ENCODE measurements at regions not wholly inside any gene's neighbourhood (a gene's known extent, or its start where the extent isn't known, plus 50 kb on each side); places are given as distances from the start of the nearest gene placed in this dataset.
A peak's percentile ranks its signal among the peaks of the same experiment; 100 is the strongest.

GRCh38 chr2:67851956-67852824, 210.6 kb downstream of the C1D start:
- POLR2A ChIA-PET: no interaction called here
- Histone ChIP-seq H3K4me1 (ENCODE audit: insufficient read depth, low read length) (no peaks in the 10 kb centered on the region), H3K4me3 (ENCODE audit: low read length) (no peak overlapping the region), H3K36me3 (ENCODE audit: insufficient read depth, low read length) (no peaks in the 10 kb centered on the region), H3K9me3 (ENCODE audit: low read length) (no peaks in the 10 kb centered on the region), H3K27me3 (ENCODE audit: insufficient read depth, low read length, poor library complexity, severe bottlenecking) (no peaks in the 10 kb centered on the region), H3K27ac (ENCODE audit: low read depth, low read length) (no peak overlapping the region)
- Mint-ChIP-seq H3K27ac (no peak overlapping the region), H3K4me3 (no peak overlapping the region), H3K4me1 (no peaks in the 10 kb centered on the region), H3K27me3 (peaks cover 4 to 32% of the 10 kb centered on the region in 2 donors), H3K36me3 (no peaks in the 10 kb centered on the region), H3K9me3 (no peaks in the 10 kb centered on the region)
- CTCF ChIA-PET: no interaction called here
- no peak for DNase-seq

DNA sequence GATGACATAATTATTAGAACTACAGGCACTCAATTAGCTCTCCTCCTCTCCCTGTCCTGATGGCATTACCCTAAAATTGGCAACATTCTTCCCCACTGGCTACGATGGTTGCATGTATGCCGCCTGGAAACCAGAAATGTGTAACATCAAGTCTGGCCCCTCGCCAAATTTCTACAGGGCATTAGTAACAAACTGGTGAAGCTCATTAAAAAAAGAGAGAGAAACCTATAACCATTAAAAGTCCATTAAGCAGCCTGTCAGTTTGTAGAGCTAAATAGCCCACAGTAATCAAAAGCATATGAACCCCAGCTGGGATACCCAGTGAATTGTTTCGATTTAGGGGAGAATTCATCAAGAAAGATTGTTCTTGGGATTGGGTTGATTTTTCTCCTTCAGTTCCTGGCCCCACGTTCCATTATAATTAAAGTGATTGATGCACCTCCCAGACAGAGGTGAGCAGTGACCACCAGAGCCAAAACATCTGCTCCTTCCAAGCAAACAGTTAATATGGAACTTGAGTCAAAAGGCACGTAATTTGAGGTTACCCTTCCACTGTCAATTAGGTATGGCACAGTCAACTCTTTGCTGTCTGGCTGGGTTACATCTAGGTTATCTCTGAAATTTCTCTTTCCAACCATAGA, 208.6 kb downstream of the C1D start:
- ChIA-PET CTCF (no interaction called here), POLR2A (no interaction called here)
- H3K36me3 ChIP-seq (ENCODE audit: insufficient read depth, low read length): no peaks in the 10 kb centered on the region
- no peak overlapping the region for H3K4me3 ChIP-seq (ENCODE audit: low read length)
- no peak overlapping the region for H3K4me3 Mint-ChIP-seq
- no peaks in the 10 kb centered on the region for H3K9me3 ChIP-seq (ENCODE audit: low read length)
- no peak overlapping the region for H3K27ac ChIP-seq (ENCODE audit: low read depth, low read length)
- H3K4me1 Mint-ChIP-seq: no peaks in the 10 kb centered on the region
- no peaks in the 10 kb centered on the region for H3K36me3 Mint-ChIP-seq
- H3K27ac Mint-ChIP-seq: no peak overlapping the region
- H3K9me3 Mint-ChIP-seq: no peaks in the 10 kb centered on the region
- H3K27me3 ChIP-seq (ENCODE audit: insufficient read depth, low read length, poor library complexity, severe bottlenecking): no peaks in the 10 kb centered on the region
- no peak for DNase-seq
- peaks cover 2 to 23% of the 10 kb centered on the region in 2 donors for H3K27me3 Mint-ChIP-seq
- H3K4me1 ChIP-seq (ENCODE audit: insufficient read depth, low read length): no peaks in the 10 kb centered on the region

GRCh38 chr2:67854798-67855197, 208.0 kb downstream of the C1D start:
- Histone ChIP-seq H3K36me3 (ENCODE audit: insufficient read depth, low read length) (no peaks in the 10 kb centered on the region), H3K9me3 (ENCODE audit: low read length) (no peaks in the 10 kb centered on the region), H3K27me3 (ENCODE audit: insufficient read depth, low read length, poor library complexity, severe bottlenecking) (no peaks in the 10 kb centered on the region), H3K27ac (ENCODE audit: low read depth, low read length) (no peak overlapping the region), H3K4me3 (ENCODE audit: low read length) (no peak overlapping the region), H3K4me1 (ENCODE audit: insufficient read depth, low read length) (no peaks in the 10 kb centered on the region)
- Mint-ChIP-seq H3K36me3 (no peaks in the 10 kb centered on the region), H3K4me1 (no peaks in the 10 kb centered on the region), H3K27me3 (peaks cover 2 to 23% of the 10 kb centered on the region in 2 donors), H3K4me3 (no peak overlapping the region), H3K27ac (no peak overlapping the region), H3K9me3 (no peaks in the 10 kb centered on the region)
- ChIA-PET POLR2A (no interaction called here), CTCF (no interaction called here)
- DNase-seq: no peak

GRCh38 chr2:67856866-67857265, 205.9 kb downstream of the C1D start:
- H3K9me3 ChIP-seq (ENCODE audit: low read length): no peaks in the 10 kb centered on the region

DNA sequence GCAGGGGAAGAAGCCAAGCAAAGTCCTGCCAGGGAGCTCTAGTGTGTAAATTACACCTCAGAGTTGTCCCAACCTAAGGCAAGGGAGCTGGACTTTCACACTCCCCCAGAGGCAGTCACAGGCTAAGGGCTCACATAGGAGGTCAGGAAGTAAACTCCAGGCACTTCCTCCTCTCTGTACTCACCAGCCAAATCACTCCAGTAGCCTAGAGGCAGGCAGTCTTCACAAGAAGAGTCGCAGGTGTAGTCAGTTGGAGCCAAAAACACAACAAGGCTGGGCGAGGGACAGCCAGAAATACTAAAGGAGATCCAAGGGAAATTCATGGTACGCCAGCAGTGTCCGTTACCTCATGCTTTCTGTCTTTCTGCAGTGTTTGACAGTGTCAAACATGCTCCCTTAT, 205.0 kb downstream of the C1D start:
- Mint-ChIP-seq H3K4me3 (no peak overlapping the region), H3K4me1 (no peaks in the 10 kb centered on the region), H3K36me3 (no peaks in the 10 kb centered on the region), H3K27ac (no peak overlapping the region), H3K27me3 (peaks cover 4 to 17% of the 10 kb centered on the region in 2 donors), H3K9me3 (peaks cover 0 to 2% (median 0%) of the 10 kb centered on the region in 5 donors)
- Histone ChIP-seq H3K27me3 (ENCODE audit: insufficient read depth, low read length, poor library complexity, severe bottlenecking) (no peaks in the 10 kb centered on the region), H3K27ac (ENCODE audit: low read depth, low read length) (no peak overlapping the region), H3K9me3 (ENCODE audit: low read length) (no peaks in the 10 kb centered on the region), H3K4me3 (ENCODE audit: low read length) (no peak overlapping the region), H3K4me1 (ENCODE audit: insufficient read depth, low read length) (no peaks in the 10 kb centered on the region), H3K36me3 (ENCODE audit: insufficient read depth, low read length) (no peaks in the 10 kb centered on the region)
- ChIA-PET POLR2A (no interaction called here), CTCF (no interaction called here)
- no peak for DNase-seq

More at GRCh38 chr2:67856866-67857265, 205.9 kb downstream of the C1D start:
- CTCF ChIA-PET: no interaction called here
- Mint-ChIP-seq H3K4me1 (no peaks in the 10 kb centered on the region), H3K27ac (no peak overlapping the region), H3K36me3 (no peaks in the 10 kb centered on the region), H3K4me3 (no peak overlapping the region), H3K27me3 (peaks cover 2 to 22% of the 10 kb centered on the region in 2 donors), H3K9me3 (no peaks in the 10 kb centered on the region)
- Histone ChIP-seq H3K36me3 (ENCODE audit: insufficient read depth, low read length) (no peaks in the 10 kb centered on the region), H3K4me3 (ENCODE audit: low read length) (no peak overlapping the region), H3K27me3 (ENCODE audit: insufficient read depth, low read length, poor library complexity, severe bottlenecking) (no peaks in the 10 kb centered on the region), H3K4me1 (ENCODE audit: insufficient read depth, low read length) (no peaks in the 10 kb centered on the region), H3K27ac (ENCODE audit: low read depth, low read length) (no peak overlapping the region)
- POLR2A ChIA-PET: no interaction called here
- DNase-seq: no peak

GRCh38 chr2:67858886-67859285, 203.9 kb downstream of the C1D start:
- POLR2A ChIA-PET: no interaction called here
- H3K27me3 Mint-ChIP-seq: peaks cover 4 to 9% of the 10 kb centered on the region in 2 donors
- H3K4me1 Mint-ChIP-seq: no peaks in the 10 kb centered on the region

DNA sequence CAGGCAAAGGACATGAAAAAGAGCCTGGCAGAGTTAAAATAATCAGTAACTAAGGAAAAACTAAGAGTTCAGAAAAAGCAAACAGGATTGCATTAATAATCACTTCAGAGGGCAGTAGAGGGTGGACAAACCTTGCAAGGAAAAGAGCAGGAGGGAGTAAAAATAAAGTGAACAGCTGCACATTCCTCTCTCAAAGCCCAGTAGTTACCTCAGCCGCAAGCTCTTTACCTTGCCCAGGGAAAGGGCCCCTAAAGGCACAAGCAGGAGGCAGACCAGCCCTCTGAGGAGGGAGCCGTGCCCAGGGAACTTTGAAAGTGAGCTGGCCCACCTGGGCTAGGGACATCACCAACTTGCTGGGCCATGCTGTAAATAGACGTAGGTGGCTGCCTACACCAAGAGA, 196.9 kb downstream of the C1D start:
- H3K27me3 ChIP-seq (ENCODE audit: insufficient read depth, low read length, poor library complexity, severe bottlenecking): no peaks in the 10 kb centered on the region
- no peak for DNase-seq
- no peaks in the 10 kb centered on the region for H3K9me3 ChIP-seq (ENCODE audit: low read length)
- Mint-ChIP-seq H3K27me3 (peaks cover 7 to 19% of the 10 kb centered on the region in 2 donors), H3K9me3 (peaks cover 0 to 2% (median 0%) of the 10 kb centered on the region in 5 donors), H3K36me3 (no peaks in the 10 kb centered on the region), H3K4me1 (no peaks in the 10 kb centered on the region), H3K27ac (no peak overlapping the region), H3K4me3 (no peak overlapping the region)
- ChIA-PET CTCF (no interaction called here), POLR2A (no interaction called here)
- no peak overlapping the region for H3K4me3 ChIP-seq (ENCODE audit: low read length)
- no peak overlapping the region for H3K27ac ChIP-seq (ENCODE audit: low read depth, low read length)
- H3K36me3 ChIP-seq (ENCODE audit: insufficient read depth, low read length): no peaks in the 10 kb centered on the region
- H3K4me1 ChIP-seq (ENCODE audit: insufficient read depth, low read length): no peaks in the 10 kb centered on the region

More at GRCh38 chr2:67858886-67859285, 203.9 kb downstream of the C1D start:
- CTCF ChIA-PET: no interaction called here
- H3K9me3 ChIP-seq (ENCODE audit: low read length): no peaks in the 10 kb centered on the region
- no peak overlapping the region for H3K4me3 ChIP-seq (ENCODE audit: low read length)
- Mint-ChIP-seq H3K36me3 (no peaks in the 10 kb centered on the region), H3K9me3 (peaks cover 0 to 2% (median 0%) of the 10 kb centered on the region in 5 donors), H3K4me3 (no peak overlapping the region), H3K27ac (no peak overlapping the region)
- no peak overlapping the region for H3K27ac ChIP-seq (ENCODE audit: low read depth, low read length)
- H3K36me3 ChIP-seq (ENCODE audit: insufficient read depth, low read length): no peaks in the 10 kb centered on the region
- DNase-seq: no peak
- no peaks in the 10 kb centered on the region for H3K27me3 ChIP-seq (ENCODE audit: insufficient read depth, low read length, poor library complexity, severe bottlenecking)
- H3K4me1 ChIP-seq (ENCODE audit: insufficient read depth, low read length): no peaks in the 10 kb centered on the region

DNA sequence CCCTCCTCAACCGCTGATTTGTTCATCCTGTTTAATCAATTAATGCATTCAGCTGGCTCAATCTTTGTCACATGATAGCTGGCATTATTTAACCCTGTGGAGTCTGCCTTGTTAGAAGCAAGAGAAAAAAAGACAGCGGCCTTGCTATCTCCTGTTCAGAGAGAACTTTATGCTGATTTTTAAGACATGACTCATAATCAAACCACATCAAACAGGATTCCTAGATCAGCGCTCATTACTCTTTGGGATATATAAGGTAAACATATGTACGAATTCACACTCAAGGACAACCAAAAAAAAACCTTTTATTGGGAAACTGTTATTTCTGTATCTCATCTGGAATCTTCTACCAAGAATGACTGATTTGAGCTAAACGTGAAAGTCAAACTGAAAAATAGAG, 195.1 kb downstream of the C1D start:
- no peak overlapping the region for H3K4me3 ChIP-seq (ENCODE audit: low read length)
- POLR2A ChIA-PET: no interaction called here
- Mint-ChIP-seq H3K4me3 (no peak overlapping the region), H3K36me3 (no peaks in the 10 kb centered on the region), H3K9me3 (no peaks in the 10 kb centered on the region), H3K4me1 (no peaks in the 10 kb centered on the region), H3K27ac (peak overlapping the region in 1 of 8 donors; percentile 59), H3K27me3 (peaks cover 3 to 14% of the 10 kb centered on the region in 2 donors)
- CTCF ChIA-PET: no interaction called here
- no peaks in the 10 kb centered on the region for H3K36me3 ChIP-seq (ENCODE audit: insufficient read depth, low read length)
- no peaks in the 10 kb centered on the region for H3K4me1 ChIP-seq (ENCODE audit: insufficient read depth, low read length)
- H3K27ac ChIP-seq (ENCODE audit: low read depth, low read length): no peak overlapping the region
- no peak for DNase-seq
- H3K27me3 ChIP-seq (ENCODE audit: insufficient read depth, low read length, poor library complexity, severe bottlenecking): no peaks in the 10 kb centered on the region
- H3K9me3 ChIP-seq (ENCODE audit: low read length): no peaks in the 10 kb centered on the region
